CD4-positive, alpha-beta T cell (primary cell): ENCODE measurements at regions not wholly inside any gene's neighbourhood (a gene's known extent, or its start where the extent isn't known, plus 50 kb on each side); places are given as distances from the start of the nearest gene placed in this dataset.

Source experiments
- ATAC-seq: fragments of 200-7000 bp; cut with Tn5 transposase; one replicate; pipeline ENCODE4 v1.10.0; 2022; ENCODE audit warnings: mild to moderate bottlenecking; ENCODE audit not compliant: poor library complexity
- CTCF ChIA-PET: fragments of 350-600 bp; sonication (Branson Sonifier 250); formaldehyde crosslinking; loops from one replicate; lab custom pipeline; 2021; ENCODE audit warnings: antibody characterized with exemption, inconsistent platforms; lab: Charles Lee
- POLR2A ChIA-PET: fragments of 350-600 bp; sonication (Branson Sonifier 250); formaldehyde crosslinking; loops from one replicate; lab custom pipeline; 2021; ENCODE audit warnings: antibody characterized with exemption, inconsistent platforms; lab: Charles Lee
- DNase-seq, 14 experiments: peaks; one replicate each; pipeline ENCODE4 v3.0.0-alpha.2; 2013 to 2020; ENCODE audit warnings: mixed read lengths in 2 of 14
- H3K27ac ChIP-seq, 2 donors: one replicate each; pipeline versions ENCODE4 v1.5.1 to v1.7.0; 2013; ENCODE audit warnings: low read length in 2 of 2, low read depth in 1 of 2, mild to moderate bottlenecking in 1 of 2
- H3K27me3 ChIP-seq, 2 experiments: 1 replicate in 1 of 2; 2 replicates in 1 of 2; pipeline versions ENCODE4 v1.6.1 to v1.7.0; 2013; ENCODE audit warnings: low read length in 2 of 2, control low read depth in 1 of 2, mild to moderate bottlenecking in 1 of 2, moderate library complexity in 1 of 2; ENCODE audit not compliant: insufficient read depth in 2 of 2, control insufficient read depth in 1 of 2
- H3K36me3 ChIP-seq: one replicate; pipeline ENCODE4 v1.6.1; 2013; ENCODE audit warnings: low read length, control low read depth; ENCODE audit not compliant: insufficient read depth
- H3K4me1 ChIP-seq: one replicate; pipeline ENCODE4 v1.6.1; 2013; ENCODE audit warnings: low read length, control low read depth; ENCODE audit not compliant: insufficient read depth
- H3K4me3 ChIP-seq: one replicate; pipeline ENCODE4 v1.5.1; 2013; ENCODE audit warnings: mild to moderate bottlenecking, low read length, moderate library complexity
- H3K9me3 ChIP-seq, 2 experiments: 1 replicate in 1 of 2; 2 replicates in 1 of 2; pipeline versions ENCODE4 v1.6.1 to v1.7.0; 2013; ENCODE audit warnings: low read length in 2 of 2, mild to moderate bottlenecking in 2 of 2, control low read depth in 1 of 2, moderate library complexity in 1 of 2; ENCODE audit not compliant: control insufficient read depth in 1 of 2, insufficient read depth in 1 of 2
- H3K27ac Mint-ChIP-seq: one replicate; pipeline ENCODE4 v1.8.0; 2020; ENCODE audit warnings: mixed read lengths
- H3K27me3 Mint-ChIP-seq: one replicate; pipeline ENCODE4 v1.8.0; 2021; ENCODE audit warnings: mixed read lengths
- H3K36me3 Mint-ChIP-seq: one replicate; pipeline ENCODE4 v1.8.0; 2021; ENCODE audit warnings: low read depth, mixed read lengths
- H3K4me1 Mint-ChIP-seq: one replicate; pipeline ENCODE4 v1.8.0; 2021; ENCODE audit warnings: low read depth, mixed read lengths
- H3K4me3 Mint-ChIP-seq: one replicate; pipeline ENCODE4 v1.8.0; 2020; ENCODE audit warnings: mild to moderate bottlenecking, mixed read lengths
- H3K9me3 Mint-ChIP-seq: one replicate; pipeline ENCODE4 v1.8.0; 2020; ENCODE audit warnings: mixed read lengths
- intact Hi-C, 2 experiments: fragments of 100-400 bp; cut with DNase I in 1 of 2; cut with micrococcal nuclease in 1 of 2; formaldehyde crosslinking; loops; one replicate each; pipeline versions ENCODE4 v1.15.1 to v1.9.0; 2023 to 2025; cut with DNase I, micrococcal nuclease
- TF ChIP-seq, protein P1 (sequence below): fragments of 200-600 bp; IDR thresholded peaks from one replicate; pipeline ENCODE4 v1.8.0; 2022; ENCODE audit warnings: antibody characterized with exemption, mild to moderate bottlenecking

DNA sequence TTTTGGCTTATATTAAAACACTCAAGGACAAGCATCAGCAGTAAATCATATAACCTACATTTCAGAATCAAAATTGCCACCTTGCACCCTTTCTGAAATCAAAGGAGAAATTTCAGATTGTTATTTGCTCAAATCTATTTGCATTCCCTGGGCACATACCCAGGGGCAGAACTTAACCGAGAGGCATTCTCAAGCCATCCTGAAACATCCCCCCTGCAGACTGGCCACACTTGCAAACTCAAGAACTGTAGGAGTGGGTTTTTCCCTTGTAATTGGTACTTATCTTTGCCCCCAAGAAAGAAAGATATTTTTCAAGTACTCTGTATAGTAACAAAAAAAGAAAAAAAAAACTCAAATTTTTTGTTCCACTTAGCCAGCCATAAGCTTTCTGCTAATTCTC, 213.6 kb upstream of the ESRRG start:
- H3K4me1 Mint-ChIP-seq: no peaks in the 10 kb centered on the region
- H3K27ac ChIP-seq: no peak overlapping the region
- no peaks in the 10 kb centered on the region for H3K4me1 ChIP-seq
- no peaks in the 10 kb centered on the region for H3K36me3 Mint-ChIP-seq
- H3K9me3 ChIP-seq: peaks cover 0 to 2% of the 10 kb centered on the region in 2 experiments
- H3K4me3 ChIP-seq: no peak overlapping the region
- TF ChIP-seq, protein P1, sequence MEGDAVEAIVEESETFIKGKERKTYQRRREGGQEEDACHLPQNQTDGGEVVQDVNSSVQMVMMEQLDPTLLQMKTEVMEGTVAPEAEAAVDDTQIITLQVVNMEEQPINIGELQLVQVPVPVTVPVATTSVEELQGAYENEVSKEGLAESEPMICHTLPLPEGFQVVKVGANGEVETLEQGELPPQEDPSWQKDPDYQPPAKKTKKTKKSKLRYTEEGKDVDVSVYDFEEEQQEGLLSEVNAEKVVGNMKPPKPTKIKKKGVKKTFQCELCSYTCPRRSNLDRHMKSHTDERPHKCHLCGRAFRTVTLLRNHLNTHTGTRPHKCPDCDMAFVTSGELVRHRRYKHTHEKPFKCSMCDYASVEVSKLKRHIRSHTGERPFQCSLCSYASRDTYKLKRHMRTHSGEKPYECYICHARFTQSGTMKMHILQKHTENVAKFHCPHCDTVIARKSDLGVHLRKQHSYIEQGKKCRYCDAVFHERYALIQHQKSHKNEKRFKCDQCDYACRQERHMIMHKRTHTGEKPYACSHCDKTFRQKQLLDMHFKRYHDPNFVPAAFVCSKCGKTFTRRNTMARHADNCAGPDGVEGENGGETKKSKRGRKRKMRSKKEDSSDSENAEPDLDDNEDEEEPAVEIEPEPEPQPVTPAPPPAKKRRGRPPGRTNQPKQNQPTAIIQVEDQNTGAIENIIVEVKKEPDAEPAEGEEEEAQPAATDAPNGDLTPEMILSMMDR: no peak
- no peak overlapping the region for H3K4me3 Mint-ChIP-seq
- DNase-seq (no peak), ATAC-seq (no peak)
- intact Hi-C loops: no loop called here
- no peaks in the 10 kb centered on the region for H3K27me3 Mint-ChIP-seq
- POLR2A ChIA-PET: no interaction called here
- CTCF ChIA-PET: no interaction called here
- no peak overlapping the region for H3K27ac Mint-ChIP-seq
- H3K9me3 Mint-ChIP-seq: no peaks in the 10 kb centered on the region
- H3K36me3 ChIP-seq: no peaks in the 10 kb centered on the region
- H3K27me3 ChIP-seq: no peaks in the 10 kb centered on the region

DNA sequence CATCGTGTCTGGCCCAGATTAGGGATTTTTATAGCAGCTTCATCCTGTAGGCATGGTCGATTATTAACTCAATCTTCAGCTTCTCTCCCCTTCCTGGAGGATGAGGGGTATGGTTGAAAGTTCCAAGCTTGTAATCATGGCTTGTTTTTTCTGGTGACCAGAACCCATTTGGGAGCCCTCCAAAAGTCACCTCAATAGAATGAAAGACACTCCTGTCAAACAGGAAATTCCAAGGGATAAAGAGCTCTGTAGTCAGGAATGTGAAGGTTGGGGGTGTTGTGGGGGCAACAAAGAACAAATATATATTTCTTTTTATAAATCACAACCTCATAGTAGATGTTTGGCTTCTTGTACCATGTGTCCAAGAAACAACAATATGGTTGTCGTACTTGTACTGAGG, 212.7 kb upstream of the ESRRG start:
- TF ChIP-seq, protein P1: no peak

DNA sequence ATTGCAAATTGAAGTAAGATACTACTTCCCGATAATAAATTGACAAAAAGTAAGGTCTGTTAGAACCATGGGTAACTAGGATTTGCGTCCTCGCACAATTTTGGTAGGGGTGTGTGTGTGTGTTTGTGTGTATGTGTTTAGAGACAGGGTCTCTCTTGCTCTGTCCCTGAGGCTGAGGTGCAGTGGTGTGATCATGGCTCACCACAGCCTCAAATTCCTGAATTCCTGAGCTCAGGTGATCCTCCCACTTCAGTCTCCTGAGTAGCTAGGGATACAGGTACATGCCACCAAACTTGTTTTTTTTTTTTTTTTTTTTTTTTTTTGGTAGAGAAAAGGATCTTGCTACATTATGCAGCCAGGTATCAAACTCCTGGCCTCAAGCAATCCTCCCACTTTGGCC, 209.2 kb upstream of the ESRRG start:
- Mint-ChIP-seq H3K9me3 (no peaks in the 10 kb centered on the region), H3K36me3 (no peaks in the 10 kb centered on the region), H3K4me1 (no peaks in the 10 kb centered on the region), H3K27me3 (no peaks in the 10 kb centered on the region), H3K27ac (no peak overlapping the region), H3K4me3 (no peak overlapping the region)
- POLR2A ChIA-PET: no interaction called here
- CTCF ChIA-PET: interaction anchor here (0.6 to 0.7 kb wide), 2 partner anchors 110 to 140 kb away, joined by 3 to 4 read pairs; no protein-coding TSS in a partner anchor
- no peaks in the 10 kb centered on the region for H3K36me3 ChIP-seq
- no peak overlapping the region for H3K4me3 ChIP-seq
- ATAC-seq: no peak
- no peaks in the 10 kb centered on the region for H3K4me1 ChIP-seq
- intact Hi-C loops: no loop called here
- no peaks in the 10 kb centered on the region for H3K27me3 ChIP-seq
- H3K27ac ChIP-seq: no peak overlapping the region
- TF ChIP-seq, protein P1: no peak
- no peak for DNase-seq
- H3K9me3 ChIP-seq: peaks cover 0 to 8% of the 10 kb centered on the region in 2 experiments

More for the DNA sequence above, 212.7 kb upstream of the ESRRG start:
- intact Hi-C loops: no loop called here
- Histone ChIP-seq H3K4me3 (no peak overlapping the region), H3K27ac (no peak overlapping the region), H3K36me3 (no peaks in the 10 kb centered on the region), H3K27me3 (no peaks in the 10 kb centered on the region), H3K9me3 (peaks cover 0 to 8% of the 10 kb centered on the region in 2 experiments), H3K4me1 (no peaks in the 10 kb centered on the region)
- no peak for DNase-seq
- H3K27ac Mint-ChIP-seq: no peak overlapping the region
- ChIA-PET CTCF (no interaction called here), POLR2A (no interaction called here)
- no peaks in the 10 kb centered on the region for H3K36me3 Mint-ChIP-seq
- no peaks in the 10 kb centered on the region for H3K9me3 Mint-ChIP-seq
- no peaks in the 10 kb centered on the region for H3K4me1 Mint-ChIP-seq
- ATAC-seq: no peak
- no peaks in the 10 kb centered on the region for H3K27me3 Mint-ChIP-seq
- no peak overlapping the region for H3K4me3 Mint-ChIP-seq
